Vagina (tissue), 2 donors: ENCODE measurements at regions not wholly inside any gene's neighbourhood (a gene's known extent, or its start where the extent isn't known, plus 50 kb on each side); places are given as distances from the start of the nearest gene placed in this dataset.

ENCODE experiments used
- DNase-seq, 2 donors: peaks; one replicate each; pipeline ENCODE4 v3.0.0-alpha.2; 2017; ENCODE audit errors: extremely low spot score in 2 of 2
- H3K27ac ChIP-seq: fragments of 200-600 bp; sonication (generic); one replicate; pipeline ENCODE4 v1.5.1; 2019
- H3K27me3 ChIP-seq: fragments of 200-600 bp; sonication (generic); one replicate; pipeline ENCODE4 v1.5.1; 2019
- H3K36me3 ChIP-seq, 2 donors: fragments of 200-600 bp; sonication (generic); one replicate each; pipeline ENCODE4 v1.5.1; 2017 to 2019
- H3K4me1 ChIP-seq: fragments of 200-600 bp; sonication (generic); one replicate; pipeline ENCODE4 v1.5.1; 2019
- H3K4me3 ChIP-seq, 2 donors: fragments of 200-600 bp; sonication (generic); 1 replicate in 1 of 2; 2 replicates in 1 of 2; pipeline ENCODE4 v1.5.1; 2016 to 2019
- H3K9me3 ChIP-seq: fragments of 200-600 bp; sonication (generic); one replicate; pipeline ENCODE4 v1.5.1; 2019
- CTCF ChIP-seq, 3 experiments: fragments of 450-650 bp in 2 of 3; fragments of 200-600 bp in 1 of 3; sonication (generic) in 1 of 3; IDR thresholded peaks; one replicate each; pipeline ENCODE4 v1.5.1; 2017 to 2019; ENCODE audit warnings: antibody characterized with exemption in 3 of 3, mild to moderate bottlenecking in 2 of 3, moderate library complexity in 2 of 3
- POLR2A ChIP-seq, 2 donors: fragments of 450-650 bp; IDR thresholded peaks; one replicate each; pipeline ENCODE4 v1.6.1; 2017; ENCODE audit warnings: antibody characterized with exemption in 2 of 2, mild to moderate bottlenecking in 2 of 2, moderate library complexity in 2 of 2
- POLR2AphosphoS5 ChIP-seq, 2 donors: sonication (generic); formaldehyde crosslinking; IDR thresholded peaks; one replicate each; pipeline ENCODE4 v1.9.0; 2017; ENCODE audit warnings: antibody characterized with exemption in 2 of 2, mild to moderate bottlenecking in 2 of 2, low read depth in 1 of 2; ENCODE audit not compliant: insufficient read depth in 1 of 2
- intact Hi-C: fragments of 100-400 bp; cut with DNase I; formaldehyde crosslinking; loops from one replicate; pipeline ENCODE4 v1.15.1; 2023

- H3K9me3 ChIP-seq: no peaks in the 10 kb centered on the region
- H3K4me1 ChIP-seq: peaks cover 7% of the 10 kb centered on the region
- intact Hi-C loops: no loop called here
- no peaks in the 10 kb centered on the region for H3K27me3 ChIP-seq
- no peaks in the 10 kb centered on the region for H3K36me3 ChIP-seq
- TF ChIP-seq POLR2AphosphoS5 (IDR thresholded peaks at IDR 0.05; ENCODE audit: insufficient read depth in 1 of 2, low read depth in 1 of 2): no peak
- no peak for TF ChIP-seq CTCF (IDR thresholded peaks at IDR 0.05)
- no peak for TF ChIP-seq POLR2A (IDR thresholded peaks at IDR 0.05)
- DNase-seq: no peak
- H3K4me3 ChIP-seq: peak overlapping the region; percentile 73 to 81
- H3K27ac ChIP-seq: peak overlapping the region; percentile 92
Observed at GRCh38 chr6:105991561-105992314, 94.4 kb upstream of the PRDM1 start.

GRCh38 chr6:105990151-105990550 is 96.0 kb upstream of the PRDM1 start:
- no peak for DNase-seq
- Histone ChIP-seq H3K9me3 (no peaks in the 10 kb centered on the region), H3K27me3 (no peaks in the 10 kb centered on the region), H3K4me3 (no peak overlapping the region), H3K27ac (no peak overlapping the region), H3K4me1 (peaks cover 15% of the 10 kb centered on the region), H3K36me3 (no peaks in the 10 kb centered on the region)
- TF ChIP-seq POLR2A (IDR thresholded peaks at IDR 0.05) (no peak), POLR2AphosphoS5 (IDR thresholded peaks at IDR 0.05; ENCODE audit: insufficient read depth in 1 of 2, low read depth in 1 of 2) (no peak), CTCF (IDR thresholded peaks at IDR 0.05) (no peak)
- intact Hi-C loops: no loop called here

GRCh38 chr6:105988812-105989577 is 97.1 kb upstream of the PRDM1 start:
- H3K27me3 ChIP-seq: no peaks in the 10 kb centered on the region
- H3K9me3 ChIP-seq: no peaks in the 10 kb centered on the region
- H3K4me1 ChIP-seq: peaks cover 15% of the 10 kb centered on the region
- TF ChIP-seq CTCF (IDR thresholded peaks at IDR 0.05) (no peak), POLR2A (IDR thresholded peaks at IDR 0.05) (no peak), POLR2AphosphoS5 (IDR thresholded peaks at IDR 0.05; ENCODE audit: insufficient read depth in 1 of 2, low read depth in 1 of 2) (no peak)
- intact Hi-C loops: no loop called here
- no peak overlapping the region for H3K4me3 ChIP-seq
- H3K27ac ChIP-seq: no peak overlapping the region
- no peak for DNase-seq
- H3K36me3 ChIP-seq: no peaks in the 10 kb centered on the region

GRCh38 chr6:105988321-105988720 is 97.8 kb upstream of the PRDM1 start:
- no peak for DNase-seq
- Histone ChIP-seq H3K27me3 (no peaks in the 10 kb centered on the region), H3K36me3 (no peaks in the 10 kb centered on the region), H3K4me3 (no peak overlapping the region), H3K4me1 (peaks cover 15% of the 10 kb centered on the region), H3K27ac (no peak overlapping the region), H3K9me3 (no peaks in the 10 kb centered on the region)
- intact Hi-C loops: no loop called here
- TF ChIP-seq CTCF (IDR thresholded peaks at IDR 0.05) (no peak), POLR2A (IDR thresholded peaks at IDR 0.05) (no peak), POLR2AphosphoS5 (IDR thresholded peaks at IDR 0.05; ENCODE audit: insufficient read depth in 1 of 2, low read depth in 1 of 2) (no peak)

GRCh38 chr6:105987516-105987915 is 98.6 kb upstream of the PRDM1 start:
- no peak overlapping the region for H3K27ac ChIP-seq
- intact Hi-C loops: no loop called here
- H3K27me3 ChIP-seq: no peaks in the 10 kb centered on the region
- DNase-seq: no peak
- TF ChIP-seq CTCF (IDR thresholded peaks at IDR 0.05) (no peak), POLR2AphosphoS5 (IDR thresholded peaks at IDR 0.05; ENCODE audit: insufficient read depth in 1 of 2, low read depth in 1 of 2) (no peak), POLR2A (IDR thresholded peaks at IDR 0.05) (no peak)
- no peaks in the 10 kb centered on the region for H3K9me3 ChIP-seq
- H3K4me1 ChIP-seq: peaks cover 15% of the 10 kb centered on the region
- no peak overlapping the region for H3K4me3 ChIP-seq
- no peaks in the 10 kb centered on the region for H3K36me3 ChIP-seq
